Smooth muscle cell (in vitro differentiated cells): ENCODE measurements at regions not wholly inside any gene's neighbourhood (a gene's known extent, or its start where the extent isn't known, plus 50 kb on each side); places are given as distances from the start of the nearest gene placed in this dataset.
A peak's percentile ranks its signal among the peaks of the same experiment; 100 is the strongest.

Experiments
- DNase-seq: peaks from one replicate; lab custom pipeline; 2025; ENCODE audit not compliant: unreplicated experiment; lab: John Stamatoyannopoulos, UW
- H2AFZ ChIP-seq: fragments of 200-600 bp; sonication (generic); 2 replicates; pipeline ENCODE4 v1.6.0; 2016; ENCODE audit warnings: antibody characterized with exemption, low read depth, mild to moderate bottlenecking
- H3F3A ChIP-seq: fragments of 200-600 bp; sonication (generic); 2 replicates; pipeline ENCODE4 v1.6.0; 2017; ENCODE audit warnings: antibody characterized with exemption, low read depth
- H3K27ac ChIP-seq: fragments of 200-600 bp; sonication (generic); 2 replicates; pipeline ENCODE4 v1.5.1; 2016; ENCODE audit warnings: low read depth, mild to moderate bottlenecking
- H3K27me3 ChIP-seq: fragments of 200-600 bp; sonication (generic); 2 replicates; pipeline ENCODE4 v1.6.1; 2016; ENCODE audit warnings: low read depth, mild to moderate bottlenecking
- H3K36me3 ChIP-seq: fragments of 200-600 bp; sonication (generic); 2 replicates; pipeline ENCODE4 v1.5.1; 2016; ENCODE audit warnings: low read depth
- H3K4me1 ChIP-seq: fragments of 200-600 bp; sonication (generic); 2 replicates; pipeline ENCODE4 v1.5.1; 2016; ENCODE audit warnings: low read depth
- H3K4me2 ChIP-seq: fragments of 200-600 bp; sonication (generic); 2 replicates; pipeline ENCODE4 v1.6.0; 2016; ENCODE audit warnings: mild to moderate bottlenecking
- H3K4me3 ChIP-seq: fragments of 200-600 bp; sonication (generic); 2 replicates; pipeline ENCODE4 v1.5.1; 2016; ENCODE audit warnings: mild to moderate bottlenecking
- H3K79me2 ChIP-seq: fragments of 200-600 bp; sonication (generic); 2 replicates; pipeline ENCODE4 v1.6.0; 2016; ENCODE audit warnings: low read depth, mild to moderate bottlenecking
- H3K9ac ChIP-seq: fragments of 200-600 bp; sonication (generic); 2 replicates; pipeline ENCODE4 v1.6.0; 2016; ENCODE audit warnings: low read depth
- H3K9me3 ChIP-seq: fragments of 200-600 bp; sonication (generic); replicated peaks from 2 replicates; pipeline ENCODE4 v1.5.1; 2016; ENCODE audit warnings: low read depth
- H4K20me1 ChIP-seq: fragments of 200-600 bp; sonication (generic); 2 replicates; pipeline ENCODE4 v1.6.0; 2016; ENCODE audit warnings: low read depth
- CTCF ChIP-seq: fragments of 200-600 bp; sonication (generic); IDR thresholded peaks from 2 replicates; pipeline ENCODE4 v1.5.1; 2017; ENCODE audit warnings: borderline replicate concordance, mild to moderate bottlenecking, antibody characterized with exemption; ENCODE audit not compliant: insufficient read depth, poor library complexity, severe bottlenecking
- WGBS: methylation state at CpG from one replicate; pipeline ENCODE4 v1.1.7; 2016; ENCODE audit warnings: low lambda C conversion rate; 5-methylcytosine and 5-hydroxymethylcytosine counted together

- no peak overlapping the region for H3K9ac ChIP-seq
- no peaks in the 10 kb centered on the region for H3F3A ChIP-seq
- DNase-seq, result no peak
- no peaks in the 10 kb centered on the region for H4K20me1 ChIP-seq
- no peak overlapping the region for H3K4me3 ChIP-seq
- WGBS, result 77% methylated on average over 3 of the region's 3 CpGs
- no peaks in the 10 kb centered on the region for H3K79me2 ChIP-seq
- H3K27ac ChIP-seq, result no peak overlapping the region
- TF ChIP-seq CTCF, result no peak
- no peaks in the 10 kb centered on the region for H3K9me3 ChIP-seq
- peaks cover 3% of the 10 kb centered on the region for H3K4me1 ChIP-seq
- no peaks in the 10 kb centered on the region for H3K36me3 ChIP-seq
- no peak overlapping the region for H2AFZ ChIP-seq
- H3K27me3 ChIP-seq, result no peaks in the 10 kb centered on the region
- H3K4me2 ChIP-seq, result no peak overlapping the region
Measured at GRCh38 chr10:83582407-83583095, 556.8 kb upstream of the GHITM start.

- Histone ChIP-seq H3K36me3 (no peaks in the 10 kb centered on the region), H3K4me1 (peaks cover 3% of the 10 kb centered on the region), H3K9me3 (no peaks in the 10 kb centered on the region), H4K20me1 (no peaks in the 10 kb centered on the region), H3K27me3 (no peaks in the 10 kb centered on the region), H3K27ac (peak overlapping the region; percentile 95), H3K9ac (peak overlapping the region; percentile 65), H3K79me2 (no peaks in the 10 kb centered on the region), H3K4me2 (peak overlapping the region; percentile 73), H2AFZ (peak overlapping the region; percentile 89), H3K4me3 (no peak overlapping the region), H3F3A (no peaks in the 10 kb centered on the region)
- WGBS, result 43% methylated on average over 2 of the region's 2 CpGs
- TF ChIP-seq CTCF, result no peak
- no peak for DNase-seq
Measured at GRCh38 chr10:83585686-83586085, 553.6 kb upstream of the GHITM start.

GRCh38 chr10:83592337-83592935, 546.9 kb upstream of the GHITM start:
- Histone ChIP-seq H3K4me1 (no peaks in the 10 kb centered on the region), H2AFZ (no peak overlapping the region), H3F3A (no peaks in the 10 kb centered on the region), H3K4me3 (no peak overlapping the region), H3K9me3 (no peaks in the 10 kb centered on the region), H3K36me3 (no peaks in the 10 kb centered on the region), H3K9ac (no peak overlapping the region), H3K27me3 (no peaks in the 10 kb centered on the region), H3K79me2 (no peaks in the 10 kb centered on the region), H3K4me2 (no peak overlapping the region), H4K20me1 (no peaks in the 10 kb centered on the region), H3K27ac (no peak overlapping the region)
- TF ChIP-seq CTCF, result no peak
- DNase-seq, result no peak
- 97% methylated on average over 1 of the region's 1 CpG for WGBS

GRCh38 chr10:83603708-83604107, 535.6 kb upstream of the GHITM start:
- WGBS, result 4% methylated on average over 1 of the region's 1 CpG
- DNase-seq, result no peak

More at GRCh38 chr10:83603708-83604107, 535.6 kb upstream of the GHITM start:
- no peaks in the 10 kb centered on the region for H3K79me2 ChIP-seq
- no peaks in the 10 kb centered on the region for H3K36me3 ChIP-seq
- no peaks in the 10 kb centered on the region for H3K27me3 ChIP-seq
- H3K4me1 ChIP-seq, result peaks cover 26% of the 10 kb centered on the region
- no peak for TF ChIP-seq CTCF
- no peaks in the 10 kb centered on the region for H4K20me1 ChIP-seq
- H3K4me3 ChIP-seq, result no peak overlapping the region
- H3K9ac ChIP-seq, result no peak overlapping the region
- no peaks in the 10 kb centered on the region for H3F3A ChIP-seq
- H3K9me3 ChIP-seq, result no peaks in the 10 kb centered on the region
- peak overlapping the region; percentile 45 for H3K4me2 ChIP-seq
- peak overlapping the region; percentile 22 for H3K27ac ChIP-seq
- H2AFZ ChIP-seq, result no peak overlapping the region
